Right cardiac atrium (tissue), 5 donors: ENCODE measurements at regions not wholly inside any gene's neighbourhood (a gene's known extent, or its start where the extent isn't known, plus 50 kb on each side); places are given as distances from the start of the nearest gene placed in this dataset.

Experiments
- ATAC-seq, 2 donors: fragments of 200-7000 bp; cut with Tn5 transposase; one replicate each; pipeline versions ENCODE4 v1.8.0 to v1.9.1; 2020; ENCODE audit warnings: moderate library complexity in 2 of 2, mild to moderate bottlenecking in 1 of 2
- DNase-seq, 3 donors: peaks; one replicate each; pipeline ENCODE4 v3.0.0-alpha.2; 2020
- H3K27ac ChIP-seq: one replicate; pipeline ENCODE4 v1.5.1; 2013; ENCODE audit warnings: mild to moderate bottlenecking, low read length, control low read depth, moderate library complexity
- H3K27me3 ChIP-seq: one replicate; pipeline ENCODE4 v1.6.1; 2013; ENCODE audit not compliant: control insufficient read depth, insufficient read depth
- H3K4me1 ChIP-seq: one replicate; pipeline ENCODE4 v1.6.1; 2013; ENCODE audit warnings: low read length; ENCODE audit not compliant: control insufficient read depth, insufficient read depth
- H3K4me3 ChIP-seq: one replicate; pipeline ENCODE4 v1.5.1; 2013; ENCODE audit warnings: low read length, control low read depth
- H3K9me3 ChIP-seq: one replicate; pipeline ENCODE4 v1.6.1; 2013; ENCODE audit warnings: low read length; ENCODE audit not compliant: control insufficient read depth
- WGBS: extraction: QIAGEN DNeasy Blood & Tissue Kit; methylation state at CpG from one replicate; pipeline ENCODE4 v1.1.7; 2013; 5-methylcytosine and 5-hydroxymethylcytosine counted together
- intact Hi-C, 4 donors: fragments of 100-400 bp; cut with DNase I; formaldehyde crosslinking; loops; one replicate each; pipeline versions ENCODE4 v1.11.0 to v1.14.0; 2022 to 2023
- donor health status: healthy with polysubstance abuse.
- donor health status: DM: no; HTN: yes; CAD: no.
- donor health status: DM: no; HTN: no; CAD: no.
- donor health status: DM: no; HTN: yes; CAD: no; lungs with severe emphysema.
- donor health status: DM: yes; HTN: yes; CAD: no.

DNA sequence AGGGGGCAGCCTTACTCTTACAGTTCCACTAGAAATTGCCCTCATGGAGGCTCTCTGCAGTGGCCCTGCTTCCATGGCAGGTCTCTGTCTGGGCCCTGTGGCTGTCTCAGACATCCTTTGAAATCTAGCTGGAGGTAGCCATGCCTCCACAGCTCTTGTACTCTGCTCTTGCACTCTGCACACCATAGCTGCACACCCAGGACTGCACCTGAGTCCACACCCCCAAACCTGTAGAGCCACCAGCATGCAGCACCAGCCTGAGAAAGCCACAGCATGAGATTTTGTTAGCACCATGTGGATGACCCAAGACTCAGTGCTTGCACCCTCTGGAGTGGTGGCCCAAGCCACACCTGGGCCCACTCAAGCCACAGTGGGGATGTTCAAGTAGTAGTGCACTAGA, 376.2 kb upstream of the RND3 start:
- ATAC-seq (no peak), DNase-seq (no peak)
- H3K27me3 ChIP-seq, result no peaks in the 10 kb centered on the region
- H3K9me3 ChIP-seq, result no peaks in the 10 kb centered on the region
- no peaks in the 10 kb centered on the region for H3K4me1 ChIP-seq
- intact Hi-C loops, result no loop called here
- no peak overlapping the region for H3K27ac ChIP-seq
- no peak overlapping the region for H3K4me3 ChIP-seq

- Histone ChIP-seq H3K4me3 (no peak overlapping the region), H3K27me3 (no peaks in the 10 kb centered on the region), H3K4me1 (no peaks in the 10 kb centered on the region), H3K9me3 (no peaks in the 10 kb centered on the region), H3K27ac (no peak overlapping the region)
- 70% methylated on average over 3 of the region's 3 CpGs for WGBS
- DNase-seq (no peak), ATAC-seq (no peak)
- intact Hi-C loops, result no loop called here
Observed at GRCh38 chr2:150860301-150860700, 372.8 kb upstream of the RND3 start.

- intact Hi-C loops, result no loop called here
- H3K27me3 ChIP-seq, result no peaks in the 10 kb centered on the region
- H3K4me1 ChIP-seq, result no peaks in the 10 kb centered on the region
- DNase-seq, result no peak
- no peak overlapping the region for H3K4me3 ChIP-seq
- H3K27ac ChIP-seq, result no peak overlapping the region
- H3K9me3 ChIP-seq, result no peaks in the 10 kb centered on the region
- no peak for ATAC-seq
Observed at GRCh38 chr2:150859877-150860276, 372.4 kb upstream of the RND3 start.

DNA sequence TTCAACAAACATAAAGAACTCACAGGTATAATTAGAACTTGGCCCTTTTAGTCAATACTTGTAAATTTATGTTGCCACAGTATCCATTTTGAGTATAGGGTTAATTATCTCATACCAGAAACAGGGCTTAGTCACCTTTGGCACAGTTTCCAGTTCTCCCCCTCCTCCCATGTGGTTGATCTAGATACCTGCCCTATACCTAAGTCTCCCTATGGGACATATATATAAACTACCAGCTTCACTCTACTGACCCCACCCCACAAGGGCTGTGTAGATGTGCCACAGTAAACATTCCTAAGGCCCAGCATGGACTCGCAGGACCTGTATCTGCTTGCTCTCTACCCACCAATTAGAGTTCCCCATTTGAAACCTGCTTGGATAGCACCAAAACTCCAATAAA, 371.7 kb upstream of the RND3 start:
- ATAC-seq (no peak), DNase-seq (no peak)
- no peaks in the 10 kb centered on the region for H3K4me1 ChIP-seq
- intact Hi-C loops, result no loop called here
- no peaks in the 10 kb centered on the region for H3K27me3 ChIP-seq
- 98% methylated on average over 1 of the region's 1 CpG for WGBS
- H3K4me3 ChIP-seq, result no peak overlapping the region
- no peak overlapping the region for H3K27ac ChIP-seq
- H3K9me3 ChIP-seq, result no peaks in the 10 kb centered on the region

DNA sequence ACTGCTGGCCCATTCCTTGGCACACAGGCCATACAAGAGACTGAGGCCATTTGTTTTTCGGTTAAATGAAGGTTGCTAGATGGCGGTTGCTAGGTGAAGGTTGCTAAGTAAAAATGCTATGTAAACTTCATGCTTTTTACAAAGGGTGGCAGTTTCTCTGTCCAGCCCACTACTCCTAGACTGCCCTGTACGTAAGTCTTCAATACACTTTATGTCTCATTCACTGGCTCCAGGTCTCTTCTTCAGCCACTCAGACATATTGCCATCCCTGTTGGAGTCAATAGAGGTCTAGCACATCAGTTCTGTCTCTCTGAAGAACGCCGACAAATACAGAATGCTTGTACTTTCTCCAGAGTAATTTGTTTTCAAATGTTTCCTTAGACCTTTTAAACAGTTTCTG, 370.9 kb upstream of the RND3 start:
- no peaks in the 10 kb centered on the region for H3K27me3 ChIP-seq
- intact Hi-C loops, result no loop called here
- no peaks in the 10 kb centered on the region for H3K4me1 ChIP-seq
- WGBS, result 91% methylated on average over 5 of the region's 5 CpGs
- DNase-seq (no peak), ATAC-seq (no peak)
- H3K4me3 ChIP-seq, result no peak overlapping the region
- no peaks in the 10 kb centered on the region for H3K9me3 ChIP-seq
- no peak overlapping the region for H3K27ac ChIP-seq

DNA sequence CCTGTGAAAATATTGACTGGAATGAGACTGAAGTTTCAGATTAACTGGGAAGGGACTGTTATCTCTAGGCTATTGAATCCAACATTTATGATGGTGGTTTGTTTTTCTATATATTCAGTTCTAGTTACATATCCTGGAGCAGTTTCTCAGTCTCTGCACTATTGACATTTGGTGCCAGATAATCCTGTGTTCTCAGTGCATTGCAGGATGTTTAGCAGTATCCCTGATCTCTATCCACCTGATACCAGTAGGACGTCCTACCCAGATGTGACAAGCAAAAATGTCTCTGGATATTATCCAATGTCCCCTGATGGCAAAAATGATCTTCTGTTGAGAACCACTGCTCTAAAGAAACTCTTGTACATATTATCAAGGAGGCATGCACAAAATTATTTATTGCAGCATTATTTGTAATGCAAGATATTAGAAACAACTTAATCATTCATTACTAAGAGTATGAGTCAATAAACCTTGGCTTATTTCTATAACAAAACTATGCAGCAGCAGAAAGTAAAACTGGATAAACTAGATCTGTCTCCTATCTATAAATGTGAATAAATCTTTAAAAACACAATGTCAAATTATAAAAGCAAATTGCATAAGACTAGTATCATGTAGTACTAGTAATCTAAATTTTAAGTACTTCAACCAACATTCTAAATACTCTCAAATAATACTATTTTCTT, 369.3 kb upstream of the RND3 start:
- Histone ChIP-seq H3K4me3 (no peak overlapping the region), H3K9me3 (no peaks in the 10 kb centered on the region), H3K27ac (no peak overlapping the region), H3K27me3 (no peaks in the 10 kb centered on the region), H3K4me1 (no peaks in the 10 kb centered on the region)
- intact Hi-C loops, result no loop called here
- DNase-seq (no peak), ATAC-seq (no peak)
- WGBS, result 45% methylated on average over 1 of the region's 1 CpG

DNA sequence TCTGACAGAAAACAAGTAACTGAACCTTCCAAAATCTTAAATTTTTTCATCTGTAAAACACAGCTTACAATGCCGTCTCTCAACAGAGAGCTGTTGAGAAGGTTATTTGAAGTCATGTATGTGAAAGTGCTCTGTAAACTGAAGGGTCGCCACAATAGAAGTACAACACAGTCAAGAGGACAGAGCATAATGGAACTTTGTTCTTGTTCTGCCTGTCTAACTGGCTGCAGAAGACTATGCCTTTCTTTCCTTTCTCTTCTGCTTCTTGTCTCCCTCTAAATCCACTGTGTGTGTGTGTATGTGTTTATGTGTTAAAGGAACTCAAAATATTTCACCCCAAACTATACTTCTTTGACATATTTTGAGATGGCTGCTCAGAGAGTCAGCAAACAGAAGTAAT, 365.8 kb upstream of the RND3 start:
- intact Hi-C loops, result no loop called here
- Histone ChIP-seq H3K9me3 (no peaks in the 10 kb centered on the region), H3K4me1 (no peaks in the 10 kb centered on the region), H3K4me3 (no peak overlapping the region), H3K27ac (no peak overlapping the region), H3K27me3 (no peaks in the 10 kb centered on the region)
- ATAC-seq, result no peak
- no peak for DNase-seq
- WGBS, result 86% methylated on average over 2 of the region's 2 CpGs

GRCh38 chr2:150850641-150851040, 363.2 kb upstream of the RND3 start:
- Histone ChIP-seq H3K27ac (no peak overlapping the region), H3K27me3 (no peaks in the 10 kb centered on the region), H3K4me3 (no peak overlapping the region), H3K4me1 (no peaks in the 10 kb centered on the region), H3K9me3 (no peaks in the 10 kb centered on the region)
- intact Hi-C loops, result no loop called here
- DNase-seq (no peak), ATAC-seq (no peak)

DNA sequence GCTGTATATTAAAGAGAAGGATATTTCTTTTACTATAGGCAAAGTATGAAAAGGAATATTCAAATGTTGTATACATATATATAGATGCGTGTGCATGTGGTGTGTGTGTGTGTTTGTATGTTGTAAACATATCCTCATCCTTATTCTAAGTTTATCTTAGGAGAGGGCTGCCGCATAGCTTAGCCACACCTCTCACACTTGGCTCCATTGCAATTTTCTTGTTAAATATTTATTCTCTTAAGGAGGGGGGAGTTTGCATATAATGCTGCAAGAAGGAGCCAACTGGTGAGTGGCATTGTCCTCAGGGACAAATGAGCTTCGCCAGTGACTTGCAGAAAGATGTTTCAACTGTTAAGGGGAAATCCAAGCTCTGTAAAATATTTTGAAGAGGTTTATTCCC, 360.1 kb upstream of the RND3 start:
- H3K27me3 ChIP-seq, result no peaks in the 10 kb centered on the region
- no peak overlapping the region for H3K27ac ChIP-seq
- intact Hi-C loops, result no loop called here
- no peaks in the 10 kb centered on the region for H3K9me3 ChIP-seq
- DNase-seq, result no peak
- H3K4me1 ChIP-seq, result no peaks in the 10 kb centered on the region
- ATAC-seq, result no peak
- WGBS, result 60% methylated on average over 3 of the region's 3 CpGs
- H3K4me3 ChIP-seq, result no peak overlapping the region

- no peak for DNase-seq
- Histone ChIP-seq H3K27ac (no peak overlapping the region), H3K4me1 (no peaks in the 10 kb centered on the region), H3K9me3 (no peaks in the 10 kb centered on the region), H3K4me3 (no peak overlapping the region), H3K27me3 (no peaks in the 10 kb centered on the region)
- intact Hi-C loops, result no loop called here
- 63% methylated on average over 1 of the region's 1 CpG for WGBS
- no peak for ATAC-seq
Observed at GRCh38 chr2:150846691-150847090, 359.2 kb upstream of the RND3 start.

DNA sequence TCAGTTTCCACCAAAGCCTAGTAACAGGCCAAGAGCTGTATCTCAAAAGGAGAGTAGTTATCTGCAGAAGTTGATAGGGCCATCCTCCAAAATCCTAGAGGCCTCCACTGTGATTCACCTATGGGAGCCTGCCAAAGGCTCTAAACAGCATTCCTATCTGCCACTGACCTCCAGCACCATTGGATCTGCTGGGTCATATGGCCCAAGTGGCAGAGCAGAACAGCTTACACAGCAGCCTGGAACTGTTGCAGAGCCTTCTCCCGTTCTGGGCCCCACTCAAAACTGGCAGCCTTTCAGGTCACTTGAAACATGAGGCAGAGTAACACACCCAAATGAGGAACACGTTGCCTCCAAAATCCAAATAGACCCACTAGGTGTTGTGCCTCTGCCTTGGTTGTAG, 345.2 kb upstream of the RND3 start:
- Histone ChIP-seq H3K4me1 (no peaks in the 10 kb centered on the region), H3K27ac (no peak overlapping the region), H3K4me3 (no peak overlapping the region), H3K27me3 (no peaks in the 10 kb centered on the region), H3K9me3 (no peaks in the 10 kb centered on the region)
- 61% methylated on average over 2 of the region's 2 CpGs for WGBS
- intact Hi-C loops, result no loop called here
- DNase-seq (no peak), ATAC-seq (no peak)

- 0% methylated on average over 1 of the region's 1 CpG for WGBS
- no peaks in the 10 kb centered on the region for H3K9me3 ChIP-seq
- ATAC-seq, result no peak
Observed at GRCh38 chr2:150824118-150824517, 336.7 kb upstream of the RND3 start.

More at GRCh38 chr2:150824118-150824517, 336.7 kb upstream of the RND3 start:
- H3K4me1 ChIP-seq, result no peaks in the 10 kb centered on the region
- intact Hi-C loops, result no loop called here
- no peaks in the 10 kb centered on the region for H3K27me3 ChIP-seq
- H3K4me3 ChIP-seq, result no peak overlapping the region
- no peak for DNase-seq
- H3K27ac ChIP-seq, result no peak overlapping the region
